ENCODE measurements at regions not wholly inside any gene's neighbourhood (a gene's known extent, or its start where the extent isn't known, plus 50 kb on each side); places are given as distances from the start of the nearest gene placed in this dataset.

DNA sequence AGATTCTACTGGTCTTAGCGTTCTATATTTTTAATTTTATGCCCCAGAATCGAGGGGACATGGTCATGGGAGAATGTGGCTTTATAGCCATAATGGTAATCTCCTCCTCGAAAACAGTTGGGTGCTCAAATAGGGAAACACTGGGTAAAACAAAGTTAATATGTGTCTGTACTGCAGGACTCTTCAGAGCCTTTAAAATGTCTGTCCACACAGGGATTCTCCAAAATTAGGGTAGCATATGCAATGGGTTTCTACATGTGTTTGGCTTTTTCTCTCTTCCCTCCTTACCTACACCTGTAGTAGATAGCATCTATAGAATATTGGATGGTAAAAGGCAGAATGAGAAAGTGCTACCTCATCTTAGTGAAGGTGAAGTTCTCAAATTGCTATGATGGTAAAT, 130.0 kb upstream of the NR3C1 start:
- H3K36me3 ChIP-seq (ENCODE audit: control insufficient read depth in 2 of 3, insufficient read depth in 3 of 3, low read length in 3 of 3), result no peaks in the 10 kb centered on the region
- TF ChIP-seq, protein P1, sequence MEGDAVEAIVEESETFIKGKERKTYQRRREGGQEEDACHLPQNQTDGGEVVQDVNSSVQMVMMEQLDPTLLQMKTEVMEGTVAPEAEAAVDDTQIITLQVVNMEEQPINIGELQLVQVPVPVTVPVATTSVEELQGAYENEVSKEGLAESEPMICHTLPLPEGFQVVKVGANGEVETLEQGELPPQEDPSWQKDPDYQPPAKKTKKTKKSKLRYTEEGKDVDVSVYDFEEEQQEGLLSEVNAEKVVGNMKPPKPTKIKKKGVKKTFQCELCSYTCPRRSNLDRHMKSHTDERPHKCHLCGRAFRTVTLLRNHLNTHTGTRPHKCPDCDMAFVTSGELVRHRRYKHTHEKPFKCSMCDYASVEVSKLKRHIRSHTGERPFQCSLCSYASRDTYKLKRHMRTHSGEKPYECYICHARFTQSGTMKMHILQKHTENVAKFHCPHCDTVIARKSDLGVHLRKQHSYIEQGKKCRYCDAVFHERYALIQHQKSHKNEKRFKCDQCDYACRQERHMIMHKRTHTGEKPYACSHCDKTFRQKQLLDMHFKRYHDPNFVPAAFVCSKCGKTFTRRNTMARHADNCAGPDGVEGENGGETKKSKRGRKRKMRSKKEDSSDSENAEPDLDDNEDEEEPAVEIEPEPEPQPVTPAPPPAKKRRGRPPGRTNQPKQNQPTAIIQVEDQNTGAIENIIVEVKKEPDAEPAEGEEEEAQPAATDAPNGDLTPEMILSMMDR (IDR thresholded peaks at IDR 0.05; ENCODE audit: borderline replicate concordance, extremely low read depth, insufficient read depth), result no peak
- H3K27ac ChIP-seq (ENCODE audit: low read depth in 2 of 2, low read length in 2 of 2), result no peak overlapping the region
- no peak overlapping the region for H3K4me3 ChIP-seq (ENCODE audit: low read length in 3 of 3)
- no peaks in the 10 kb centered on the region for H3K4me1 ChIP-seq (ENCODE audit: control insufficient read depth in 2 of 3, insufficient read depth in 2 of 3, low read depth in 1 of 3, low read length in 3 of 3)
- no peak for FAIRE-seq
- intact Hi-C loops (cut with DNase I), result no loop called here
- no peaks in the 10 kb centered on the region for H3K9me3 ChIP-seq (ENCODE audit: control insufficient read depth in 2 of 3, insufficient read depth in 1 of 3, low read length in 3 of 3)
- no peak overlapping the region for H3K9ac ChIP-seq (ENCODE audit: low read length in 3 of 3)
- DNase-seq, result no peak
- H3K27me3 ChIP-seq (ENCODE audit: control insufficient read depth, insufficient read depth, low read length), result no peaks in the 10 kb centered on the region

GRCh38 chr5:143527808-143528207, 124.3 kb upstream of the NR3C1 start:
- Histone ChIP-seq H3K27ac (ENCODE audit: low read depth in 2 of 2, low read length in 2 of 2) (no peak overlapping the region), H3K9ac (ENCODE audit: low read length in 3 of 3) (no peak overlapping the region), H3K27me3 (ENCODE audit: control insufficient read depth, insufficient read depth, low read length) (no peaks in the 10 kb centered on the region), H3K9me3 (ENCODE audit: control insufficient read depth in 2 of 3, insufficient read depth in 1 of 3, low read length in 3 of 3) (no peaks in the 10 kb centered on the region), H3K4me1 (ENCODE audit: control insufficient read depth in 2 of 3, insufficient read depth in 2 of 3, low read depth in 1 of 3, low read length in 3 of 3) (no peaks in the 10 kb centered on the region), H3K4me3 (ENCODE audit: low read length in 3 of 3) (no peak overlapping the region), H3K36me3 (ENCODE audit: control insufficient read depth in 2 of 3, insufficient read depth in 3 of 3, low read length in 3 of 3) (no peaks in the 10 kb centered on the region)
- intact Hi-C loops (cut with DNase I), result no loop called here
- TF ChIP-seq, protein P1 (IDR thresholded peaks at IDR 0.05; ENCODE audit: borderline replicate concordance, extremely low read depth, insufficient read depth), result no peak
- FAIRE-seq (no peak), DNase-seq (no peak)

- no peaks in the 10 kb centered on the region for H3K9me3 ChIP-seq (ENCODE audit: control insufficient read depth in 2 of 3, insufficient read depth in 1 of 3, low read length in 3 of 3)
- no peaks in the 10 kb centered on the region for H3K27me3 ChIP-seq (ENCODE audit: control insufficient read depth, insufficient read depth, low read length)
- no peaks in the 10 kb centered on the region for H3K4me1 ChIP-seq (ENCODE audit: control insufficient read depth in 2 of 3, insufficient read depth in 2 of 3, low read depth in 1 of 3, low read length in 3 of 3)
- H3K4me3 ChIP-seq (ENCODE audit: low read length in 3 of 3), result no peak overlapping the region
- H3K27ac ChIP-seq (ENCODE audit: low read depth in 2 of 2, low read length in 2 of 2), result no peak overlapping the region
- TF ChIP-seq, protein P1 (IDR thresholded peaks at IDR 0.05; ENCODE audit: borderline replicate concordance, extremely low read depth, insufficient read depth), result no peak
- H3K36me3 ChIP-seq (ENCODE audit: control insufficient read depth in 2 of 3, insufficient read depth in 3 of 3, low read length in 3 of 3), result no peaks in the 10 kb centered on the region
- DNase-seq, result no peak
- intact Hi-C loops (cut with DNase I), result no loop called here
- H3K9ac ChIP-seq (ENCODE audit: low read length in 3 of 3), result no peak overlapping the region
- FAIRE-seq, result no peak
These were observed 121.7 kb upstream of the NR3C1 start for GRCh38 chr5:143525176-143525575.

DNA sequence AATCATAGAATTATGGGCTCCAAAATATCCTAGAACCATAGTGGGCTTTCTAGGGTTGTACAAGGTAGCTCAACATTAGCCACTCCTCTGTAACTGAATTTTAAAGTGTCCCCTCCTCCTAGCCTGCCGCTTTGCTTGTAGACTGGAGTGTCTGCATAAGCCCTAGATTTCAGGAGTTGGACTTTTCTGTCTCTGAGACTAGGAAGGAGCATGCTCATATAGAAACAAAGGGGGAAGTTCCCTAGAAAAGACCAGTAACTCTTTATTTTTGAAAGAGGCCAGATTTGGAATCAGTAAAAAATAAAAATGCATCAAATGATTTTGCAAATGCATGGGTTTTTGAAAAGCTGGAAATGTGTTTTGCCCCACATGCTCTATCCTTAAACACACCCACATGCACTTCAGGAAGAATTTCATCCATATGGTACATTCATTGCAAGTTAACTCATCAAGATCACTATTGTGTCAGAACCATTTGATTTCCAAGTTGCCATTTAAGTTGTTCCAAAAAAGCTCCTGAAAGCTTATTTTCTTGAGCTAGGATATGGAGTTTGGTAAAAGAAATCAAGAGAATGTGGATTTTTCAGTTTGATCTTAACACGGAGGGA, 121.0 kb upstream of the NR3C1 start:
- FAIRE-seq (no peak), DNase-seq (no peak)
- Histone ChIP-seq H3K27me3 (ENCODE audit: control insufficient read depth, insufficient read depth, low read length) (no peaks in the 10 kb centered on the region), H3K4me3 (ENCODE audit: low read length in 3 of 3) (no peak overlapping the region), H3K9me3 (ENCODE audit: control insufficient read depth in 2 of 3, insufficient read depth in 1 of 3, low read length in 3 of 3) (no peaks in the 10 kb centered on the region), H3K36me3 (ENCODE audit: control insufficient read depth in 2 of 3, insufficient read depth in 3 of 3, low read length in 3 of 3) (no peaks in the 10 kb centered on the region), H3K27ac (ENCODE audit: low read depth in 2 of 2, low read length in 2 of 2) (no peak overlapping the region), H3K4me1 (ENCODE audit: control insufficient read depth in 2 of 3, insufficient read depth in 2 of 3, low read depth in 1 of 3, low read length in 3 of 3) (no peaks in the 10 kb centered on the region), H3K9ac (ENCODE audit: low read length in 3 of 3) (no peak overlapping the region)
- TF ChIP-seq, protein P1 (IDR thresholded peaks at IDR 0.05; ENCODE audit: borderline replicate concordance, extremely low read depth, insufficient read depth), result no peak
- intact Hi-C loops (cut with DNase I), result no loop called here

Data from kidney (tissue), 13 donors.